ENCODE measurements at regions not wholly inside any gene's neighbourhood (a gene's known extent, or its start where the extent isn't known, plus 50 kb on each side); places are given as distances from the start of the nearest gene placed in this dataset.
A peak's percentile ranks its signal among the peaks of the same experiment; 100 is the strongest.
"Not testable (repeated sequence)": the region's sequence is repeated elsewhere in the genome, so short reads cannot be mapped to it uniquely, and the experiment has no call there.

- Mint-ChIP-seq H3K9me3 (ENCODE audit: unreplicated experiment) (no peaks in the 10 kb centered on the region), H3K27me3 (ENCODE audit: low read depth, unreplicated experiment) (no peaks in the 10 kb centered on the region), H3K27ac (ENCODE audit: unreplicated experiment) (peak overlapping the region; percentile 89), H3K36me3 (ENCODE audit: low read depth, unreplicated experiment) (no peaks in the 10 kb centered on the region), H3K4me1 (ENCODE audit: low read depth, unreplicated experiment) (peaks cover 31% of the 10 kb centered on the region), H3K4me3 (ENCODE audit: unreplicated experiment) (no peak overlapping the region)
- Histone ChIP-seq H3K27ac (ENCODE audit: low read depth, low read length) (peak overlapping the region; percentile 54), H3K4me1 (ENCODE audit: insufficient read depth, low read length) (peaks cover 4% of the 10 kb centered on the region), H3K36me3 (ENCODE audit: insufficient read depth, low read length) (no peaks in the 10 kb centered on the region), H3K4me2 (ENCODE audit: low read length) (no peak overlapping the region), H3K9ac (ENCODE audit: low read length) (no peak overlapping the region), H3K4me3 (ENCODE audit: insufficient read depth, low read depth, low read length) (no peak overlapping the region), H4K20me1 (ENCODE audit: insufficient read depth, low read length) (no peaks in the 10 kb centered on the region), H3K27me3 (ENCODE audit: insufficient read depth, low read length) (no peaks in the 10 kb centered on the region), H2AFZ (ENCODE audit: low read depth, low read length) (no peak overlapping the region), H3K9me3 (ENCODE audit: insufficient read depth, low read depth, low read length) (no peaks in the 10 kb centered on the region), H3K79me2 (ENCODE audit: insufficient read depth, low read length) (no peaks in the 10 kb centered on the region)
- FAIRE-seq (no peak), DNase-seq (ENCODE audit: low read depth) (peak; percentile 37)
- TF ChIP-seq CTCF (IDR thresholded peaks at IDR 0.05; ENCODE audit: insufficient read depth, low read depth, low read length) (no peak), EZH2 (IDR thresholded peaks at IDR 0.05; ENCODE audit: insufficient read depth, low read length) (no peak)
Measured at GRCh38 chr5:106258591-106259125, 1412.1 kb downstream of the EFNA5 start.

GRCh38 chr5:106254784-106255183 is 1416.0 kb downstream of the EFNA5 start:
- peaks cover 4% of the 10 kb centered on the region for H3K4me1 ChIP-seq (ENCODE audit: insufficient read depth, low read length)
- DNase-seq (ENCODE audit: low read depth) (no peak), FAIRE-seq (no peak)
- Mint-ChIP-seq H3K4me3 (ENCODE audit: unreplicated experiment) (no peak overlapping the region), H3K27me3 (ENCODE audit: low read depth, unreplicated experiment) (no peaks in the 10 kb centered on the region), H3K4me1 (ENCODE audit: low read depth, unreplicated experiment) (peaks cover 18% of the 10 kb centered on the region), H3K9me3 (ENCODE audit: unreplicated experiment) (no peaks in the 10 kb centered on the region), H3K36me3 (ENCODE audit: low read depth, unreplicated experiment) (no peaks in the 10 kb centered on the region), H3K27ac (ENCODE audit: unreplicated experiment) (no peak overlapping the region)
- H3K4me2 ChIP-seq (ENCODE audit: low read length), result no peak overlapping the region
- H3K9ac ChIP-seq (ENCODE audit: low read length), result no peak overlapping the region
- TF ChIP-seq CTCF (IDR thresholded peaks at IDR 0.05; ENCODE audit: insufficient read depth, low read depth, low read length), result no peak
- no peak for TF ChIP-seq EZH2 (IDR thresholded peaks at IDR 0.05; ENCODE audit: insufficient read depth, low read length)
- no peak overlapping the region for H3K27ac ChIP-seq (ENCODE audit: low read depth, low read length)
- no peak overlapping the region for H3K4me3 ChIP-seq (ENCODE audit: insufficient read depth, low read depth, low read length)
- H3K79me2 ChIP-seq (ENCODE audit: insufficient read depth, low read length), result no peaks in the 10 kb centered on the region
- H3K36me3 ChIP-seq (ENCODE audit: insufficient read depth, low read length), result no peaks in the 10 kb centered on the region
- H2AFZ ChIP-seq (ENCODE audit: low read depth, low read length), result no peak overlapping the region
- no peaks in the 10 kb centered on the region for H3K9me3 ChIP-seq (ENCODE audit: insufficient read depth, low read depth, low read length)
- H4K20me1 ChIP-seq (ENCODE audit: insufficient read depth, low read length), result no peaks in the 10 kb centered on the region
- H3K27me3 ChIP-seq (ENCODE audit: insufficient read depth, low read length), result no peaks in the 10 kb centered on the region

GRCh38 chr5:106246044-106246745 is 1424.5 kb downstream of the EFNA5 start:
- H3K27ac ChIP-seq (ENCODE audit: low read depth, low read length); H3K36me3 ChIP-seq (ENCODE audit: insufficient read depth, low read length); FAIRE-seq; H3K36me3 Mint-ChIP-seq (ENCODE audit: low read depth, unreplicated experiment); H3K4me3 ChIP-seq (ENCODE audit: insufficient read depth, low read depth, low read length); H3K4me1 ChIP-seq (ENCODE audit: insufficient read depth, low read length); H3K9me3 Mint-ChIP-seq (ENCODE audit: unreplicated experiment); H3K27ac Mint-ChIP-seq (ENCODE audit: unreplicated experiment); H3K4me1 Mint-ChIP-seq (ENCODE audit: low read depth, unreplicated experiment); H3K27me3 Mint-ChIP-seq (ENCODE audit: low read depth, unreplicated experiment); DNase-seq (ENCODE audit: low read depth); H3K27me3 ChIP-seq (ENCODE audit: insufficient read depth, low read length); H3K9me3 ChIP-seq (ENCODE audit: insufficient read depth, low read depth, low read length); H3K4me2 ChIP-seq (ENCODE audit: low read length); H3K9ac ChIP-seq (ENCODE audit: low read length); H2AFZ ChIP-seq (ENCODE audit: low read depth, low read length); H3K79me2 ChIP-seq (ENCODE audit: insufficient read depth, low read length); H4K20me1 ChIP-seq (ENCODE audit: insufficient read depth, low read length); H3K4me3 Mint-ChIP-seq (ENCODE audit: unreplicated experiment): not testable (repeated sequence)

Data from astrocyte (in vitro differentiated cells and primary cell).